ENCODE measurements at regions not wholly inside any gene's neighbourhood (a gene's known extent, or its start where the extent isn't known, plus 50 kb on each side); places are given as distances from the start of the nearest gene placed in this dataset.
"Not testable (repeated sequence)": the region's sequence is repeated elsewhere in the genome, so short reads cannot be mapped to it uniquely, and the experiment has no call there.

DNA sequence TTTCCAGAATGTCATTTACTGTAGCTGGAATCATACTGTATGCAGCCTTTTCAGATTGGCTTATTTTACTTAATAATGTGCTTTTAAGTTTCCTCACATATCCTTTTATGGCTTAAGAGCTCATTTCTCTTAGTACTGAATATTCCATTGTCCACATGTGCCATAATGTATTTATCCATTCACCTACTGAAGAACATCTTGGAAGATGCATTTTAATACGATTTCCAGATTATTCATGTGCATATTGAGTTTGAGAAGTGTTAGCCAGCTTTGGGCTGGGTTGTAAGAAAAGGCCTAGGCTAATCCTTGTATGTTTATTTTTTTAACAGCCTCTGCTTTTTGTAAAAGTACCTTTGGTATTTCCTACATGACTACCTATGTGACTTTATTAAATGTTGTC, 109.3 kb upstream of the MDFIC start:
- no peak for DNase-seq

- DNase-seq, result no peak
Observed at GRCh38 chr7:114813624-114814023, 108.3 kb upstream of the MDFIC start.

GRCh38 chr7:114817036-114817435, 104.9 kb upstream of the MDFIC start:
- DNase-seq, result not testable (repeated sequence)

- no peak for DNase-seq
Observed at GRCh38 chr7:114818501-114818900, 103.4 kb upstream of the MDFIC start.

GRCh38 chr7:114819616-114820362, 102.1 kb upstream of the MDFIC start:
- no peak for DNase-seq

- no peak for DNase-seq
Observed at GRCh38 chr7:114821030-114821900, 100.6 kb upstream of the MDFIC start.

GRCh38 chr7:114822131-114822530, 99.8 kb upstream of the MDFIC start:
- DNase-seq, result no peak

- DNase-seq, result no peak
Observed at GRCh38 chr7:114822844-114823243, 99.0 kb upstream of the MDFIC start.

DNA sequence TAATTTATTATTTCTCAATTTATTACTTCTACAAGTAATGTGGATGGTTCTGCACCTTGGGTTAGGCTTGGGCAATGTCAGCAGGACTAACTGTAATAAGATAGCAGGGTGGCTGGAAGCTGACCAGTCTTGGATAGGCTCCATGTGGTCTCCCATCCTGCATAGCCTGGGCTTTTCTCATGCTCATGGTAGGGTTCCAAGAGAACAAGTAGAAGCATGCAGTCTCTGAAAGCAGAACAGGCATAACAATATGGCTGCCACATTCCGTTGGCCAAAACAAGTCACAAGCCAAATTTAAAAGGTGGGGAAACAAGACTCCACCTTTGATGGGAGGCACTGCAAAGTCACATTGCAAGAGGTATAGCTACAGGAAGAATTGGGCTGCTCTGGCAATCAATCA, 98.6 kb upstream of the MDFIC start:
- DNase-seq, result no peak

DNA sequence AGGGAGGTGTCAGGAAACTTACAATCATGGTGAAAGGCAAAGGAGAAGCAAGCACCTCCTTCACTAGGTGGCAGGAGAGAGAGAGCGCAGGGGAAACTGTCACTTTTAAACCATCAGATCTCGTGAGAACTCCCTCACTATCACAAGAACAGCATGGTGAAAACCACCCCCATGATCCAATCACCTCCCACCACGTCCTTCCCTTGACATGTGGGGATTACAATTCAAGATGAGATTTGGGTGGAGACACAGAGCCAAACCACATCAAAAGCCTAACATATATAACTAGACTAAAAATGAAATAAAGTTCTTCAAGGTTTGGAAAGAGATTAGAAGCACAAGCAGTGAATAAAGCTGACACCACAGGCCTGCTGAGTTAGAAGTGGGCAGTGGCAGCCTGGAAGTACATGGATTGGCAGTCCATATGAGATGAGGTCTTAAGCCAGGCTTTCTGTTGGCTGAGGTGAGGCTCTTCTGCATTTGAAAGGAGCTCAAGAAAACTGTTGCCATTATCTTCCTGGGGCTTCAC, 96.4 kb upstream of the MDFIC start:
- no peak for DNase-seq

GRCh38 chr7:114830952-114831351, 90.9 kb upstream of the MDFIC start:
- DNase-seq, result no peak

DNA sequence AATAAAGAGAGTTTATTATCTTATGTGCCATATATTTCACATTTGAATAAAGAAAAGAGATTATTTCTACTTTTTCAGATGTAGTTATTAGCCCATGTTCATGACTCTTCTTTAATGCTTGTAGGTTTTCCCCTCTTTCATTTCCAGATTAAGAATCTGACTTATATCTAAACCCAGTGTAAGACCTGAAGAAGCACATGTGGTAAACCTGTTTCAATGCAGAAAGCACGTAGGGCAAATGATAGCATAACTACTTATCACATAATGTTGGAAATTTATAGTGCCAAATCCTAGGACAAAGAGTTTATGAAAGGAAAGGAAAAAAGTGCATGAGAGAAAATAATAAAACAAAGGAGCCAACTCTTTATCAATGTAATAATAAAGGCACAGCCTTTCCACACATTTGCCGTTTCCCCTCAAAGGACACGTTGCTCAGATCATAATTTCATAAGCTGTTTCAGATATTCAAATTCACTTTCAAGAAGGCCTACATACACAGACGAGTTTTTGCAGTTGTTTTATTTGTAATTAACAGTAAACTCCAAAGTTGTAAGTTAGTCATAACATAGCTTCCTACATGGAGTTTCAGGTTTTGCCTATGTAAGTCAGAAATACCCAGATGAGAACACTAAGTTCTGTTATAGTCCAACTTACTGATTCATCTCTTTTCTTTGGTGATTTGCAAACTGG, 88.8 kb upstream of the MDFIC start:
- no peak for DNase-seq

DNA sequence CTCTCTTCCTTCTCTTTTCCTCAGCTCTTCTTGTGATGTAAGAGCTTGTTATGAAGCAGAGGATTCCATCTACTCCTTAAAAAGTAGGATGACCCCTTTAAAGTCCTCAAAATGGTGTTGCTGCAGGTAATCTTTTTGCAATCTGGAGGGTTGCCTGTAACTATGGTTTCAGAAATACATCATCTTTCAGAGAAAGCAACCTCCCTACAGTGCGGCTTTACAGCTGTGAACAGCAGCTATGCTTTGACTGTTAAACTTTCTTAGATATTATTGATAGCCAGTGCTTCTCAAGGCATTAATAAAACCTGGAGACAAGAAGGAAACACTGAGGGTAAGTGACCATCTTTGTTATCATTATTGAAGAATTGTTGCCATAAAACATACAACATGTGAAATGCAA, 86.6 kb upstream of the MDFIC start:
- no peak for DNase-seq

GRCh38 chr7:114835861-114836260, 86.0 kb upstream of the MDFIC start:
- no peak for DNase-seq

DNA sequence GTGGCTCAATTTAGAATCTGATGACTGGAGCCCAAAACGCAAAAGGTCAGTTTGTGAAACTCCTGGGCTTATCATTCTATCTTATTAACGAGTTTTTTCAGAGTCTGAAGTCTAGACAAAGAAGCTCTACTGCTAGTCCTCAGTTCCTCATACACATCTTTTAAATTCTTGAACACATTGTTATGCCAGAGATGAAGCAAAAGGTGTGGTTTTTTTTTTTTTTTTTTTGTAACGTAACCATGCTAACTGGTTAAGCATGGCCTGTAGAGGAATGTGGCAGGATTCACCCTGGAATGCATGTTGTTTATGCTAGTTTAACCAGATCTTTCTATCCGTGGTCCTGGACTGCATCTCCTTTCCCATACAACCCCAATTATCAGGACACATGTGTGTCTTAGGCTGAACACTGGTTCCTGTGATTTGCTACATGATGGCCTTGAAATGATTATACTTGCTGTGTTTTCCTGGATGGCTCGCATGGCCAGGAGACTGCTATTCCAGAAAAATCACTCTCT, 79.3 kb upstream of the MDFIC start:
- DNase-seq, result no peak

- no peak for DNase-seq
Observed at GRCh38 chr7:114843102-114843501, 78.8 kb upstream of the MDFIC start.

- no peak for DNase-seq
Observed at GRCh38 chr7:114851406-114852061, 70.4 kb upstream of the MDFIC start.

- no peak for DNase-seq
Observed at GRCh38 chr7:114852293-114852692, 69.6 kb upstream of the MDFIC start.

- DNase-seq, result no peak
Observed at GRCh38 chr7:114853189-114853588, 68.7 kb upstream of the MDFIC start.

- DNase-seq, result no peak
Observed at GRCh38 chr7:114854369-114854768, 67.5 kb upstream of the MDFIC start.

DNA sequence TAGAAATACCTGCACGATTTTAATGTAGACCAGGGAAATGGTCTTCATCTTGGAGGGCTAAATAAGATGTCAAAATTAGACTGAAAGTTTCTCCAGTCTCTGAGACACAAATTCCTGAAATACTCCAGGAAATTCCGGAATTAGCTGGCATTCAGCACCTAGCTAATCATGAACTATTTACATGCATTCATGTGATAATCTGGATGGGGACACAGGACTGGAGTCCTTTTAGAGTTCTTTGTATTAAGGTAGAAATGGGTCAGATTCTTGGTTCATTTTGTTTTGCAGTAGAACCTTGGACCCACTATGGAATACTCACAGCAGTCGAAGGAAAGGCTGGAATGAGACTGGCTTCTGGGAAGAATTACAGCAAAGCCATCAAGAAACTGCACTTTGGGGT, 65.3 kb upstream of the MDFIC start:
- no peak for DNase-seq

GRCh38 chr7:114857605-114858004, 64.3 kb upstream of the MDFIC start:
- DNase-seq, result no peak

DNA sequence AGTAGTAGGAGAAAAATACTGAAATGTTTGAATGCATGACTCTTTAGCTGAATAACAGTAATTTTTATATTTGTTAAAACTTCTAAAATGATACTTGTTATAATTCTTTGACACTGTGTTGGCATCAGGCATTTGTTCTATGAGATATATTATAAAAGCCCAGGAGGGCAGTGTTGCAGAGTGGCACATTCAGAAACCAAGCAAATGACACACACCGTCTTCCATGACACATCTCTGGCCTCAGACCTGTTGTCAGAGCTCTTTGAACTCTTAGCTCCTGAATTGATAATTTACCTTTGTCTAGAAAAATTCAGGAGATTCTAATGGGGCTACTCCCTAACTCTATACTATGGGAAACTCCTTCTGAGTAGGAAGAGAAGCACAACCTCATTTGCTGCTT, 62.4 kb upstream of the MDFIC start:
- DNase-seq, result no peak

Measured in activated CD4-positive, CD25-positive, alpha-beta regulatory T cell treated with anti-CD3 and anti-CD28 coated beads, Interleukin-2, amount 50 U/mL, for 72 hours (primary cell).